HUES48 (cell line): ENCODE measurements at regions not wholly inside any gene's neighbourhood (a gene's known extent, or its start where the extent isn't known, plus 50 kb on each side); places are given as distances from the start of the nearest gene placed in this dataset.

Experiments
- H3K27ac ChIP-seq: one replicate; pipeline ENCODE4 v1.7.0; 2013; ENCODE audit warnings: low read depth, low read length, inconsistent platforms
- H3K27me3 ChIP-seq: 2 replicates; pipeline ENCODE4 v1.6.1; 2013; ENCODE audit warnings: mild to moderate bottlenecking, low read length; ENCODE audit not compliant: control insufficient read depth, insufficient read depth
- H3K36me3 ChIP-seq: 2 replicates; pipeline ENCODE4 v1.6.1; 2013; ENCODE audit warnings: low read length; ENCODE audit not compliant: control insufficient read depth, insufficient read depth
- H3K4me1 ChIP-seq: 2 replicates; pipeline ENCODE4 v1.6.1; 2013; ENCODE audit warnings: mild to moderate bottlenecking, low read length; ENCODE audit not compliant: control insufficient read depth, insufficient read depth
- H3K4me3 ChIP-seq: 2 replicates; pipeline ENCODE4 v1.5.1; 2013; ENCODE audit warnings: mild to moderate bottlenecking, low read depth, low read length
- H3K9ac ChIP-seq: 2 replicates; pipeline ENCODE4 v1.6.1; 2013; ENCODE audit warnings: mild to moderate bottlenecking, low read depth, low read length, moderate library complexity
- H3K9me3 ChIP-seq: 2 replicates; pipeline ENCODE4 v1.6.1; 2013; ENCODE audit warnings: low read length; ENCODE audit not compliant: control insufficient read depth, insufficient read depth

- Histone ChIP-seq H3K36me3 (no peaks in the 10 kb centered on the region), H3K9me3 (no peaks in the 10 kb centered on the region), H3K27me3 (no peaks in the 10 kb centered on the region), H3K4me3 (no peak overlapping the region), H3K27ac (no peak overlapping the region), H3K9ac (no peak overlapping the region), H3K4me1 (no peaks in the 10 kb centered on the region)
Measured at GRCh38 chr21:25405984-25406383, 201.3 kb downstream of the MRPL39 start.

GRCh38 chr21:25402134-25402961, 204.9 kb downstream of the MRPL39 start:
- no peak overlapping the region for H3K27ac ChIP-seq
- no peak overlapping the region for H3K9ac ChIP-seq
- H3K9me3 ChIP-seq, result no peaks in the 10 kb centered on the region
- no peaks in the 10 kb centered on the region for H3K27me3 ChIP-seq
- H3K36me3 ChIP-seq, result no peaks in the 10 kb centered on the region
- no peaks in the 10 kb centered on the region for H3K4me1 ChIP-seq
- H3K4me3 ChIP-seq, result no peak overlapping the region

GRCh38 chr21:25400427-25400826, 206.9 kb downstream of the MRPL39 start:
- H3K4me1 ChIP-seq, result no peaks in the 10 kb centered on the region
- H3K9ac ChIP-seq, result no peak overlapping the region
- H3K27ac ChIP-seq, result no peak overlapping the region
- H3K36me3 ChIP-seq, result no peaks in the 10 kb centered on the region
- no peaks in the 10 kb centered on the region for H3K27me3 ChIP-seq
- no peak overlapping the region for H3K4me3 ChIP-seq
- no peaks in the 10 kb centered on the region for H3K9me3 ChIP-seq

GRCh38 chr21:25398630-25399029, 208.7 kb downstream of the MRPL39 start:
- no peaks in the 10 kb centered on the region for H3K27me3 ChIP-seq
- no peak overlapping the region for H3K9ac ChIP-seq
- H3K27ac ChIP-seq, result no peak overlapping the region
- no peaks in the 10 kb centered on the region for H3K36me3 ChIP-seq
- H3K4me3 ChIP-seq, result no peak overlapping the region
- H3K9me3 ChIP-seq, result no peaks in the 10 kb centered on the region
- H3K4me1 ChIP-seq, result no peaks in the 10 kb centered on the region

DNA sequence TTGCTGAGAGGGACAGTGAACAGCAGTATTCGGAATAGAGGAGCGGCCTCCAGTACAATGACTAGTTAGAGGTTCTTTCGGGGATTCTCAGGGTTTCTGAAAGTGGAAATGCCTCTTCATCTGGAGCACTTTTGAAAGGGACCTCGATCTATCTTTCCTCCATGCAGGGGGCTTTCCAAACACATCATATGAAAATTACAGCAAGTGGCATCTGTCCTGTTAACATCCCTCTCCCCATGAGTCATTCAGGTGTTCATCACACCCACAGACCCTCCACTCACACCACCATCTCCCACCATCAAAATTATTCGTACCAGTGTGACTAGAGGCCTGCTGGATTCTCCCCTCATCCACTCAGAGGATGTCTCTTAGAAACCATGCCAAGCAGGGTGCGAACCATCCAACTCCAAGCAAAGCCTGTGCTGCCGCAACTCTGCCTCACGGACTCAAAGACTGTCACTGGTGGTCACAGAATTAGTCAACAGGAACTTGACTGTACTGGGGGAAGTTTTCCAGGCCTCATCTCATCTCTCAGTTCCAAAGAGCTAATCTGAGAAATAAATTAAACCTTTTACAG, 211.1 kb downstream of the MRPL39 start:
- Histone ChIP-seq H3K36me3 (no peaks in the 10 kb centered on the region), H3K9me3 (no peaks in the 10 kb centered on the region), H3K27me3 (no peaks in the 10 kb centered on the region), H3K4me3 (no peak overlapping the region), H3K4me1 (no peaks in the 10 kb centered on the region), H3K27ac (no peak overlapping the region), H3K9ac (no peak overlapping the region)

DNA sequence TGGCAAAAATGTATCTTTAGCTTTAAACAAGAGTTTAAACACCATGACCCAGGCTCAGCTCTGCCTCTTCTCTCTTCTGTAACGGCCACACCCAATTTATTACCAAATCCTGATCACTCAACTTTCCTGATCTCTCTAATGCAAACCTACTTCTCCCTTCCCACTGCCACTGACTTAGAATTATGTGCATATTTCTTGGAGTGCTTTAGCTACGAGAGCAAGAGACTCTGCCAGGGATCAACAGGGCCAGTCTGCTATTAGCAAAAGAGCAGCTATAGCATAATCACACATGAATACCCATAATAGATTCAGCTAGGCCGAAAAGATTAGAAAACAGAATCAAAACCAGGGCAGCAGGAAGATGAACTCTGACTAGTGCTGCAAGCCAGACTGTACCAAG, 215.5 kb downstream of the MRPL39 start:
- Histone ChIP-seq H3K27ac (no peak overlapping the region), H3K27me3 (no peaks in the 10 kb centered on the region), H3K36me3 (no peaks in the 10 kb centered on the region), H3K4me1 (0 out of 2 replicates have a peak, but pooled peaks cover 3% of the 10 kb centered on the region), H3K9me3 (no peaks in the 10 kb centered on the region; the same call in 1 of the 2 replicates), H3K9ac (no peak overlapping the region), H3K4me3 (no peak overlapping the region)

GRCh38 chr21:25390701-25391100, 216.6 kb downstream of the MRPL39 start:
- H3K4me1 ChIP-seq, result peaks cover 8% of the 10 kb centered on the region; the same call in 1 of the 2 replicates
- no peaks in the 10 kb centered on the region; the same call in 1 of the 2 replicates for H3K9me3 ChIP-seq
- H3K4me3 ChIP-seq, result no peak overlapping the region
- H3K9ac ChIP-seq, result no peak overlapping the region
- H3K36me3 ChIP-seq, result no peaks in the 10 kb centered on the region
- H3K27ac ChIP-seq, result no peak overlapping the region
- H3K27me3 ChIP-seq, result no peaks in the 10 kb centered on the region

DNA sequence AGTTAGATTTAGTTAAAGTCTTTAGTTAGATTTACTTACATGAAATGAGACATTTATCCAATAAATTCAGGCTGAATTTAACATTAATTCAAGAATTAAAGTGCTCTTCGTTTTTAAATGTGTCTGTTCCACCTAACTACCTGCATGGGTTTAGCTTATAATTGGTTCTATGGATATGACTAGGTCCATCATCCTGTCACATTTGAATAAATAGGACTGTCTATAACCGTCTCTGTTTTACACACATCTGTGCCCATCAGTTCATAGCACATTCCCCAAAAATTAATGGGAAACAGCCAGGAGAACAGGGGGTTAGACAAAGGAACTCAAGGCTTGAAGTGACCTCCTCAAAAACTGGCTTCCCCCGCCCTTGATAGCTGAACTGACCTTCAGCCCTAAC, 219.6 kb downstream of the MRPL39 start:
- Histone ChIP-seq H3K27me3 (no peaks in the 10 kb centered on the region), H3K9me3 (no peaks in the 10 kb centered on the region; the same call in 1 of the 2 replicates), H3K4me1 (peaks cover 8% of the 10 kb centered on the region; the same call in 1 of the 2 replicates), H3K9ac (no peak overlapping the region), H3K36me3 (no peaks in the 10 kb centered on the region), H3K27ac (no peak overlapping the region), H3K4me3 (no peak overlapping the region)

DNA sequence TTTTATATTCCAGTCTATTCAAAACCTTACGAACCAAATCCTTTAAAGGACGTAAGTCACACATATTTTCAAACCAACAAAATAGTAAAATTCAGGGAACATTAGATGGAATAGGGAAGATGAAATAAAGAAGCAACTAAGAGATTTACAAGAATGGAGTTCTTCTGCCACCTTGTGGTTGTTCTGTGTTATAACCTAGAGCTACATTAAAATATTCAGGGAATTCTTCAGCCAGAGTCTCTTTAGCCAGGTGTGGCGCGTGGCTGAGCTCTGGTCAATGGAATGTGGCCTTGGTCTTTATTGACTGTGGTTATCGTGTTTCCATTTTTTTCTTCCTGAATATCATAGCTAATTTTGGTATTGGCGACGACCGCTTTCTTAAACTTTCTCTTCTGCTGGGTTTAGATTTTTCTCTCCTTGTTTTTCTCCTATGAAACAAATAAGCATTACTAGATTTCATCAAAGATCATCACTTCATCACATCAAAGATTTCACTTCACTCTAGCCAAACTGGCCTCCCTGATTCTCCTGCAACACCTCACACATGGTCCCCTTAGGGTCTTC, 221.3 kb downstream of the MRPL39 start:
- H3K36me3 ChIP-seq, result no peaks in the 10 kb centered on the region
- H3K9ac ChIP-seq, result no peak overlapping the region
- no peaks in the 10 kb centered on the region; the same call in 1 of the 2 replicates for H3K9me3 ChIP-seq
- no peak overlapping the region for H3K4me3 ChIP-seq
- no peak overlapping the region for H3K27ac ChIP-seq
- no peaks in the 10 kb centered on the region for H3K27me3 ChIP-seq
- peaks cover 8% of the 10 kb centered on the region; the same call in 1 of the 2 replicates for H3K4me1 ChIP-seq

DNA sequence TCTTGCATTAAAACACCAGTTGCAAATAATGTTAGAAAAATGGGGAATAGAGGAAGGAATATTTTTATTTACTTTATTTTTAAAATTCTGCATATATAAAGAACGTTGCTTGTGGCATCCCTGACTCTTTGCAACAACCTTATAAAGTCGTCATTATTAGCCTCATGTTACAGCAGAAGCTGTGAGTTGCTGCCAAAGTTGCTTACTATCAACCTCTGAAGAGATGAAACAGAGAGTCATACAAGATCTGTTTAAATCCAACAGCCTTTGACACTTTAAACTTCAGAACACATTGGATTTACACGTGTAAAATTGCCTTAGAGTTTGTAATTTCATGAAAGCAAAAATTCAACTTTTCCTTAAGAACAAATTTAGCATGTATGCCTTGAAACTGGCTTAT, 221.9 kb downstream of the MRPL39 start:
- Histone ChIP-seq H3K4me1 (peaks cover 8% of the 10 kb centered on the region; the same call in 1 of the 2 replicates), H3K4me3 (no peak overlapping the region), H3K36me3 (no peaks in the 10 kb centered on the region), H3K27ac (no peak overlapping the region), H3K9me3 (no peaks in the 10 kb centered on the region; the same call in 1 of the 2 replicates), H3K9ac (no peak overlapping the region), H3K27me3 (no peaks in the 10 kb centered on the region)

GRCh38 chr21:25384782-25385181, 222.5 kb downstream of the MRPL39 start:
- no peaks in the 10 kb centered on the region; the same call in 1 of the 2 replicates for H3K9me3 ChIP-seq
- H3K36me3 ChIP-seq, result no peaks in the 10 kb centered on the region
- no peak overlapping the region for H3K27ac ChIP-seq
- no peak overlapping the region for H3K4me3 ChIP-seq
- no peaks in the 10 kb centered on the region for H3K27me3 ChIP-seq
- H3K9ac ChIP-seq, result no peak overlapping the region
- peaks cover 8% of the 10 kb centered on the region; the same call in 1 of the 2 replicates for H3K4me1 ChIP-seq
